Colonic mucosa (tissue), 4 donors: ENCODE measurements at regions not wholly inside any gene's neighbourhood (a gene's known extent, or its start where the extent isn't known, plus 50 kb on each side); places are given as distances from the start of the nearest gene placed in this dataset.
"Not testable (repeated sequence)": the region's sequence is repeated elsewhere in the genome, so short reads cannot be mapped to it uniquely, and the experiment has no call there.

Experiments used
- DNase-seq: peaks from one replicate; pipeline ENCODE4 v3.0.0-alpha.2; 2020
- H3K27ac ChIP-seq: fragments of 200-600 bp; one replicate; pipeline ENCODE4 v1.8.0; 2021
- H3K27me3 ChIP-seq: fragments of 200-600 bp; one replicate; pipeline ENCODE4 v1.8.0; 2021
- H3K36me3 ChIP-seq: fragments of 200-600 bp; one replicate; pipeline ENCODE4 v1.8.0; 2021
- H3K4me1 ChIP-seq: fragments of 200-600 bp; one replicate; pipeline ENCODE4 v1.8.0; 2021; ENCODE audit warnings: mild to moderate bottlenecking
- H3K4me3 ChIP-seq: fragments of 200-600 bp; one replicate; pipeline ENCODE4 v1.8.0; 2021
- H3K9ac ChIP-seq, 2 donors: one replicate each; pipeline ENCODE4 v1.7.0; 2013; ENCODE audit warnings: control low read depth in 2 of 2, low read depth in 2 of 2, low read length in 2 of 2
- H3K9me3 ChIP-seq: fragments of 200-600 bp; one replicate; pipeline ENCODE4 v1.8.0; 2021
- intact Hi-C: fragments of 100-400 bp; cut with DNase I; formaldehyde crosslinking; loops from one replicate; pipeline ENCODE4 v1.14.1; 2022
- TF ChIP-seq, protein P1 (sequence below): fragments of 200-600 bp; IDR thresholded peaks from one replicate; pipeline ENCODE4 v1.8.0; 2022; ENCODE audit warnings: antibody characterized with exemption, mild to moderate bottlenecking
- donor health status: healthy.
- donor health status: DM: no; HTN: no; CAD: no.
- donor health status: DM: no; HTN: no; CAD: no.

GRCh38 chr5:108543486-108543885, 161.6 kb upstream of the FBXL17 start:
- Histone ChIP-seq H3K4me3 (no peak overlapping the region), H3K27ac (no peak overlapping the region), H3K36me3 (no peaks in the 10 kb centered on the region), H3K9ac (no peak overlapping the region), H3K27me3 (no peaks in the 10 kb centered on the region), H3K4me1 (no peaks in the 10 kb centered on the region), H3K9me3 (no peaks in the 10 kb centered on the region)
- TF ChIP-seq, protein P1, sequence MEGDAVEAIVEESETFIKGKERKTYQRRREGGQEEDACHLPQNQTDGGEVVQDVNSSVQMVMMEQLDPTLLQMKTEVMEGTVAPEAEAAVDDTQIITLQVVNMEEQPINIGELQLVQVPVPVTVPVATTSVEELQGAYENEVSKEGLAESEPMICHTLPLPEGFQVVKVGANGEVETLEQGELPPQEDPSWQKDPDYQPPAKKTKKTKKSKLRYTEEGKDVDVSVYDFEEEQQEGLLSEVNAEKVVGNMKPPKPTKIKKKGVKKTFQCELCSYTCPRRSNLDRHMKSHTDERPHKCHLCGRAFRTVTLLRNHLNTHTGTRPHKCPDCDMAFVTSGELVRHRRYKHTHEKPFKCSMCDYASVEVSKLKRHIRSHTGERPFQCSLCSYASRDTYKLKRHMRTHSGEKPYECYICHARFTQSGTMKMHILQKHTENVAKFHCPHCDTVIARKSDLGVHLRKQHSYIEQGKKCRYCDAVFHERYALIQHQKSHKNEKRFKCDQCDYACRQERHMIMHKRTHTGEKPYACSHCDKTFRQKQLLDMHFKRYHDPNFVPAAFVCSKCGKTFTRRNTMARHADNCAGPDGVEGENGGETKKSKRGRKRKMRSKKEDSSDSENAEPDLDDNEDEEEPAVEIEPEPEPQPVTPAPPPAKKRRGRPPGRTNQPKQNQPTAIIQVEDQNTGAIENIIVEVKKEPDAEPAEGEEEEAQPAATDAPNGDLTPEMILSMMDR: no peak
- no peak for DNase-seq
- intact Hi-C loops: no loop called here

- no peak overlapping the region for H3K4me3 ChIP-seq
- H3K27ac ChIP-seq: no peak overlapping the region
- H3K9me3 ChIP-seq: no peaks in the 10 kb centered on the region
- H3K27me3 ChIP-seq: no peaks in the 10 kb centered on the region
- no peaks in the 10 kb centered on the region for H3K36me3 ChIP-seq
- H3K4me1 ChIP-seq: no peaks in the 10 kb centered on the region
- TF ChIP-seq, protein P1: no peak
- no peak for DNase-seq
- H3K9ac ChIP-seq: no peak overlapping the region
- intact Hi-C loops: no loop called here
These were observed 159.9 kb upstream of the FBXL17 start for GRCh38 chr5:108541836-108542235.

GRCh38 chr5:108536321-108536720, 154.4 kb upstream of the FBXL17 start:
- intact Hi-C loops: no loop called here
- H3K4me1 ChIP-seq: no peaks in the 10 kb centered on the region
- H3K4me3 ChIP-seq: no peak overlapping the region
- H3K9me3 ChIP-seq: no peaks in the 10 kb centered on the region
- H3K27me3 ChIP-seq: no peaks in the 10 kb centered on the region
- no peak overlapping the region for H3K27ac ChIP-seq
- H3K36me3 ChIP-seq: no peaks in the 10 kb centered on the region
- TF ChIP-seq, protein P1: no peak
- no peak overlapping the region for H3K9ac ChIP-seq
- no peak for DNase-seq

DNA sequence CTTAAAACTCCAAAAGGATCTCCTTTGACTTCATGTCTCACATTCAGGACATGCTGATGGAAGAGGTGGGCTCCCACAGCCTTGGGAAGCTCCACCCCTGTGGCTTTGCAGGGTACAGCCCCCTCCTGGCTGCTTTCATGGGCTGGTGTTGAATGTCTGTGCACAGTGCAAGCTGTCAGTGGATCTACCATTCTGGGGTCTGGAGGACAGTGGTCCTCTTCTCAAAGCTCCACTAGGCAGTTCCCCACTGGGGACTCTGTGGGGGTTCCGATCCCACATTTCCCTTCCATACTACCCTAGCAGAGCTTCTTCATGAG, 150.2 kb upstream of the FBXL17 start:
- H3K27me3 ChIP-seq, H3K9ac ChIP-seq, H3K9me3 ChIP-seq, H3K4me1 ChIP-seq, intact Hi-C loops, H3K27ac ChIP-seq, H3K36me3 ChIP-seq, H3K4me3 ChIP-seq, DNase-seq: not testable (repeated sequence)

DNA sequence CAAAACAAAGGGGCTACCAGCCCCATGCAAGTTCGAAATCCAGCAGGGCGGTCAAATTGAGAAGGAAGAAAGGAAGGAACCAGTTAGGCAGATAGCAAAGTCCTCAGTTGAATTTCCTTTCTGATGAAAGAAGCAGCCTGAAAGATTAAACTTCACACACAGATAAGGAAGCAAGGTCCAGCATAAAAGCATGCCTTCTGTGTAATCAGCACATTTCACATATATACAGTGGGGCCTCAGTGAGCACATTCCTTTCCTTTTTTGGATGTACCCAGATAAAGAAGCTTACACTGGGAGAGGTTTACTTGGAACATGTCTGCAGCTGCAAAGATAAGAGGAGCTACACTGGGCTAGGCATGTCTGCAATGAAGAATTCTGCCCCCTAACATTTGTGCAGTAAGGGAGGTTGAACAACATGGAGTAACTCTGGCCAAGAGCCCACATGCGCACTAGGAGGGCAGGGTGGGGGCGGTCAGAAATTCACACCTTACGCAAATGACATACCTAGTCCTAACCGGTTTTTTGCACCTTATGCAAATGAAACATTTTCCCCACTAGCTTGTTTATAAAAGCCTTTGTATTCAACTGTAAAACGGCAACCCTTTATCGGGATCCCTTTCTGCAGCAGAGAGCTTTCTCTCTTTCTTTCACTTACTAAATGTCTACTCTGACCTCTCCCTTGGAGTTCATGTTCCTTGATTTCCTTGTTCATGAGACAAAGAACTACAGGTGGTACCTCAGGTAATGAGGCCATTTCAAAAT, 149.7 kb upstream of the FBXL17 start:
- H3K27ac ChIP-seq: no peak overlapping the region
- H3K4me1 ChIP-seq: no peaks in the 10 kb centered on the region
- TF ChIP-seq, protein P1: no peak
- no peaks in the 10 kb centered on the region for H3K36me3 ChIP-seq
- intact Hi-C loops: no loop called here
- DNase-seq: no peak
- H3K9ac ChIP-seq: no peak overlapping the region
- H3K4me3 ChIP-seq: no peak overlapping the region
- no peaks in the 10 kb centered on the region for H3K9me3 ChIP-seq
- no peaks in the 10 kb centered on the region for H3K27me3 ChIP-seq

DNA sequence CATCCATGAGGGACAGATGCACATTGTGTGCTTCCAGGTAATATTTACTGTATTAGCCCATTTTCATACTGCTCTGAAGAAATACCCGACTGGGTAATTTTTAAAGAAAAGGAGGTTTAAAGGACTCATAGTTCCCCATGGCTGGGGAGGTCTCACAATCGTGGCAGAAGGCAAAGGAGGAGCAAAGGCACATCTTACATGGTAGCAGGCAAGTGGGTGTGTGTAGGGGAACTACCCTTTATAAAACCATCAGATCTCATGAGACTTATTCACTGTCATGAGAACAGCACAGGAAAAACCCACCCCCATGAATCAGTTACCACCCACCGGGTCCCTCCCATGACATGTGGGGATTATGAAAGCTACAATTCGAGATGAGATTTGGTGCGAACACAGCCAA, 148.8 kb upstream of the FBXL17 start:
- TF ChIP-seq, protein P1: no peak
- no peak overlapping the region for H3K9ac ChIP-seq
- H3K36me3 ChIP-seq: no peaks in the 10 kb centered on the region
- H3K4me3 ChIP-seq: no peak overlapping the region
- no peak for DNase-seq
- no peak overlapping the region for H3K27ac ChIP-seq
- no peaks in the 10 kb centered on the region for H3K9me3 ChIP-seq
- H3K4me1 ChIP-seq: no peaks in the 10 kb centered on the region
- H3K27me3 ChIP-seq: no peaks in the 10 kb centered on the region
- intact Hi-C loops: no loop called here
